OCI-LY1 (cell line): ENCODE measurements at regions not wholly inside any gene's neighbourhood (a gene's known extent, or its start where the extent isn't known, plus 50 kb on each side); places are given as distances from the start of the nearest gene placed in this dataset.

Experiments
- H2AFZ ChIP-seq: fragments of 200-600 bp; sonication (generic), shearing (Covaris generic); 2 replicates; pipeline ENCODE4 v1.6.0; 2014; ENCODE audit warnings: antibody characterized with exemption, mild to moderate bottlenecking, low read length
- H3F3A ChIP-seq: fragments of 200-600 bp; sonication (generic), shearing (Covaris generic); 2 replicates; pipeline ENCODE4 v1.6.0; 2014; ENCODE audit warnings: mild to moderate bottlenecking, antibody characterized with exemption, low read length, moderate library complexity; ENCODE audit not compliant: insufficient read depth
- H3K27ac ChIP-seq: fragments of 200-600 bp; sonication (generic); 2 replicates; pipeline ENCODE4 v1.5.1; 2014; ENCODE audit warnings: low read length, mixed run types, mild to moderate bottlenecking, low read depth; ENCODE audit not compliant: poor library complexity, severe bottlenecking
- H3K27me3 ChIP-seq: fragments of 200-600 bp; sonication (generic); 2 replicates; pipeline ENCODE4 v1.6.0; 2014; ENCODE audit warnings: antibody characterized with exemption, mild to moderate bottlenecking, low read length, moderate library complexity; ENCODE audit not compliant: insufficient read depth
- H3K36me3 ChIP-seq: fragments of 200-600 bp; sonication (generic); 2 replicates; pipeline ENCODE4 v1.6.1; 2014; ENCODE audit warnings: mild to moderate bottlenecking, antibody characterized with exemption, low read length, moderate library complexity, mixed read lengths; ENCODE audit not compliant: insufficient read depth
- H3K4me1 ChIP-seq: fragments of 200-600 bp; sonication (generic); 2 replicates; pipeline ENCODE4 v1.5.1; 2014; ENCODE audit warnings: mild to moderate bottlenecking, low read length, moderate library complexity; ENCODE audit not compliant: insufficient read depth, severe bottlenecking
- H3K4me2 ChIP-seq: fragments of 200-600 bp; sonication (generic), shearing (Covaris generic); 2 replicates; pipeline ENCODE4 v1.6.1; 2014; ENCODE audit warnings: low read length
- H3K4me3 ChIP-seq: fragments of 200-600 bp; sonication (generic); 2 replicates; pipeline ENCODE4 v1.5.1; 2014; ENCODE audit warnings: low read length, low read depth, mild to moderate bottlenecking, mixed read lengths; ENCODE audit not compliant: poor library complexity, severe bottlenecking
- H3K79me2 ChIP-seq: fragments of 200-600 bp; shearing (Covaris generic); 2 replicates; pipeline ENCODE4 v1.6.1; 2016; ENCODE audit warnings: mixed run types, low read length, mixed read lengths; ENCODE audit not compliant: insufficient read depth
- H3K9ac ChIP-seq: fragments of 200-600 bp; sonication (generic), shearing (Covaris generic); 2 replicates; pipeline ENCODE4 v1.6.1; 2014; ENCODE audit warnings: mild to moderate bottlenecking, low read length, mixed read lengths
- H3K9me2 ChIP-seq: fragments of 200-600 bp; sonication (generic), shearing (Covaris generic); 2 replicates; pipeline ENCODE4 v1.6.1; 2014; ENCODE audit warnings: low read depth, mild to moderate bottlenecking, low read length, mixed read lengths
- H3K9me3 ChIP-seq: fragments of 200-600 bp; shearing (Covaris generic); 2 replicates; pipeline ENCODE4 v1.6.1; 2014; ENCODE audit warnings: low read length, mixed read lengths
- H4K20me1 ChIP-seq: fragments of 200-600 bp; sonication (generic), shearing (Covaris generic); 2 replicates; pipeline ENCODE4 v1.6.0; 2016; ENCODE audit warnings: mild to moderate bottlenecking, low read length; ENCODE audit not compliant: insufficient read depth
- EZH2 ChIP-seq: fragments of 200-600 bp; sonication (generic), shearing (Covaris generic); IDR thresholded peaks from 2 replicates; pipeline ENCODE4 v1.8.0; 2017; ENCODE audit warnings: borderline replicate concordance, mixed run types, mild to moderate bottlenecking, antibody characterized with exemption, low read length, moderate library complexity, mixed read lengths
- TF ChIP-seq, protein P1 (sequence below): fragments of 200-600 bp; sonication (generic), shearing (Covaris generic); IDR thresholded peaks from 2 replicates; pipeline ENCODE4 v1.5.1; 2017; ENCODE audit warnings: mild to moderate bottlenecking, antibody characterized with exemption, low read length, moderate library complexity, mixed read lengths

DNA sequence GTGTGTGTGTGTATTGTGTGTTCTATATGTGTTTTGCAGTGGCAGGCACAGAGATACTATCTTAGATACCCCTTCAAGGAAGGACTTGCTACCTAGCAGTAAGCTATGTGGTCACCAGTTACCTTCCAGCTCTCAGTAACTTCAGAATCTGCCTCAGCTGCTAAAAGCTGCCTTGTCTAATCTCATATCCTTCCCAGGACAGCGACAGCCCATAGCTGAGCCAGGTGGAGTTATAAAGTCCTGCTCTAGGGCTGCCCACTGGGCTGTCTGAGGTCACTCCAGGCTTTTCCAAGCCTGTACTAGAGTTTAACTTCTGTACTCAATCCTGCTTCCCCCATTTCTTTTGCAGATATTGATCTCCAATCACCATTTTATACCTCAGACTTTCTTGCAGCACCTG lies 942.6 kb downstream of the GALC start:
- Histone ChIP-seq H3K4me1 (no peaks in the 10 kb centered on the region), H3K9me3 (no peaks in the 10 kb centered on the region), H2AFZ (no peak overlapping the region), H3K9me2 (no peaks in the 10 kb centered on the region), H3F3A (no peaks in the 10 kb centered on the region), H4K20me1 (no peaks in the 10 kb centered on the region), H3K27me3 (no peaks in the 10 kb centered on the region), H3K9ac (no peak overlapping the region), H3K27ac (no peak overlapping the region), H3K4me3 (no peak overlapping the region), H3K79me2 (no peaks in the 10 kb centered on the region), H3K4me2 (no peak overlapping the region), H3K36me3 (no peaks in the 10 kb centered on the region)
- TF ChIP-seq, protein P1, sequence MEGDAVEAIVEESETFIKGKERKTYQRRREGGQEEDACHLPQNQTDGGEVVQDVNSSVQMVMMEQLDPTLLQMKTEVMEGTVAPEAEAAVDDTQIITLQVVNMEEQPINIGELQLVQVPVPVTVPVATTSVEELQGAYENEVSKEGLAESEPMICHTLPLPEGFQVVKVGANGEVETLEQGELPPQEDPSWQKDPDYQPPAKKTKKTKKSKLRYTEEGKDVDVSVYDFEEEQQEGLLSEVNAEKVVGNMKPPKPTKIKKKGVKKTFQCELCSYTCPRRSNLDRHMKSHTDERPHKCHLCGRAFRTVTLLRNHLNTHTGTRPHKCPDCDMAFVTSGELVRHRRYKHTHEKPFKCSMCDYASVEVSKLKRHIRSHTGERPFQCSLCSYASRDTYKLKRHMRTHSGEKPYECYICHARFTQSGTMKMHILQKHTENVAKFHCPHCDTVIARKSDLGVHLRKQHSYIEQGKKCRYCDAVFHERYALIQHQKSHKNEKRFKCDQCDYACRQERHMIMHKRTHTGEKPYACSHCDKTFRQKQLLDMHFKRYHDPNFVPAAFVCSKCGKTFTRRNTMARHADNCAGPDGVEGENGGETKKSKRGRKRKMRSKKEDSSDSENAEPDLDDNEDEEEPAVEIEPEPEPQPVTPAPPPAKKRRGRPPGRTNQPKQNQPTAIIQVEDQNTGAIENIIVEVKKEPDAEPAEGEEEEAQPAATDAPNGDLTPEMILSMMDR = no peak
- no peak for TF ChIP-seq EZH2

GRCh38 chr14:87049950-87050349 lies 943.0 kb downstream of the GALC start:
- Histone ChIP-seq H3K9me3 (no peaks in the 10 kb centered on the region), H3K27me3 (no peaks in the 10 kb centered on the region), H3K27ac (no peak overlapping the region), H3K36me3 (no peaks in the 10 kb centered on the region), H3K79me2 (no peaks in the 10 kb centered on the region), H3F3A (no peaks in the 10 kb centered on the region), H2AFZ (no peak overlapping the region), H3K4me1 (no peaks in the 10 kb centered on the region), H3K4me3 (no peak overlapping the region), H3K9ac (no peak overlapping the region), H4K20me1 (no peaks in the 10 kb centered on the region), H3K4me2 (no peak overlapping the region), H3K9me2 (no peaks in the 10 kb centered on the region)
- TF ChIP-seq, protein P1 = peak; percentile 58
- no peak for TF ChIP-seq EZH2

DNA sequence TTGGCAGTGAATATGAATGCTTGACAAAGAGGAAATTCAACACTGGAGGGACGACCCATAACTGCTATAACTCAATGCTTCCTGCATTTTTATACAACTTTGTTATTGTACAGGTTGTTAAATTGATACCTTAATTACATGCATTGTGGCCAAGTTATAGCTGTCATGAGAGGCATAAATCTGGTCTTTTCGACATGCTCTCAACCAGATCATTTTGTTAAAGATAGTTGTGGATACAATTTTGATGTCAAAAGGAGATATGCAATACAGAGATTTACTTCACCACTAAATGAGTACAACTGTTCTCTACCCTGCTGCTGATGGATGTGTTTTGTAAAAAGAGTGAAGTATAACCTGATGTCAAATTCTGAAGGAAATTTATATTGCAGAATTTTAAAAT lies 946.0 kb downstream of the GALC start:
- H3K36me3 ChIP-seq = no peaks in the 10 kb centered on the region
- H3K27ac ChIP-seq = no peak overlapping the region
- H3F3A ChIP-seq = no peaks in the 10 kb centered on the region
- H2AFZ ChIP-seq = no peak overlapping the region
- no peaks in the 10 kb centered on the region for H3K4me1 ChIP-seq
- H3K4me3 ChIP-seq = no peak overlapping the region
- H3K27me3 ChIP-seq = no peaks in the 10 kb centered on the region
- no peaks in the 10 kb centered on the region for H4K20me1 ChIP-seq
- no peaks in the 10 kb centered on the region for H3K9me2 ChIP-seq
- H3K4me2 ChIP-seq = no peak overlapping the region
- no peaks in the 10 kb centered on the region for H3K9me3 ChIP-seq
- TF ChIP-seq, protein P1 = no peak
- no peak for TF ChIP-seq EZH2
- no peaks in the 10 kb centered on the region for H3K79me2 ChIP-seq
- H3K9ac ChIP-seq = no peak overlapping the region
